Coronary artery (tissue), 2 donors: ENCODE measurements at regions not wholly inside any gene's neighbourhood (a gene's known extent, or its start where the extent isn't known, plus 50 kb on each side); places are given as distances from the start of the nearest gene placed in this dataset.

ENCODE experiments used
- DNase-seq: peaks from one replicate; pipeline ENCODE4 v3.0.0-alpha.2; 2017; ENCODE audit warnings: low spot score
- H3K27ac ChIP-seq, 2 donors: fragments of 200-600 bp; sonication (generic); one replicate each; pipeline ENCODE4 v1.5.1; 2016 to 2019
- H3K4me3 ChIP-seq: fragments of 200-600 bp; sonication (generic); 2 replicates; pipeline ENCODE4 v1.5.1; 2016; ENCODE audit warnings: mild to moderate bottlenecking, moderate library complexity
- TF ChIP-seq, protein P1 (sequence below): fragments of 200-600 bp; sonication (generic); IDR thresholded peaks from one replicate; pipeline ENCODE4 v1.5.1; 2019; ENCODE audit warnings: antibody characterized with exemption

DNA sequence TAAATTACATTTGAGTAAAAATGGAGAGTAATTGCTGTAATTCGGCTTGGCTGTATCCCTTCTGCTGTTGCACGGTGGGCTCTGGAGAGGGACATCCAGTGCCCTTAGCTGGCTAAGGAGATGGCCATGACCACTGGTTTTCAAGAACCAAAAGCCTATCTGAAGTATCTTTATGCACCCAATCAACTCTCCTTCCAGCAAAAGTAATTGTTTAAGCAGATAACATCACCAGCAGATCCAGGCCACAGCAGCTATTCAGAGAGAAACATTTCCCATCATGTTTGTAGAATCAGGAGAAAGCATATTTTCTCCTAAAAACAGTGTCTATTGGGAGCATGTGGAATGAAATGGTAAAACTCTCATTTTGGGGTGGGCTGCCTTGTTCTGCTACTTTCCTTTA is 514.5 kb upstream of the RGMA start:
- Histone ChIP-seq H3K27ac (no peak overlapping the region), H3K4me3 (no peak overlapping the region)
- DNase-seq: no peak
- TF ChIP-seq, protein P1, sequence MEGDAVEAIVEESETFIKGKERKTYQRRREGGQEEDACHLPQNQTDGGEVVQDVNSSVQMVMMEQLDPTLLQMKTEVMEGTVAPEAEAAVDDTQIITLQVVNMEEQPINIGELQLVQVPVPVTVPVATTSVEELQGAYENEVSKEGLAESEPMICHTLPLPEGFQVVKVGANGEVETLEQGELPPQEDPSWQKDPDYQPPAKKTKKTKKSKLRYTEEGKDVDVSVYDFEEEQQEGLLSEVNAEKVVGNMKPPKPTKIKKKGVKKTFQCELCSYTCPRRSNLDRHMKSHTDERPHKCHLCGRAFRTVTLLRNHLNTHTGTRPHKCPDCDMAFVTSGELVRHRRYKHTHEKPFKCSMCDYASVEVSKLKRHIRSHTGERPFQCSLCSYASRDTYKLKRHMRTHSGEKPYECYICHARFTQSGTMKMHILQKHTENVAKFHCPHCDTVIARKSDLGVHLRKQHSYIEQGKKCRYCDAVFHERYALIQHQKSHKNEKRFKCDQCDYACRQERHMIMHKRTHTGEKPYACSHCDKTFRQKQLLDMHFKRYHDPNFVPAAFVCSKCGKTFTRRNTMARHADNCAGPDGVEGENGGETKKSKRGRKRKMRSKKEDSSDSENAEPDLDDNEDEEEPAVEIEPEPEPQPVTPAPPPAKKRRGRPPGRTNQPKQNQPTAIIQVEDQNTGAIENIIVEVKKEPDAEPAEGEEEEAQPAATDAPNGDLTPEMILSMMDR: no peak

DNA sequence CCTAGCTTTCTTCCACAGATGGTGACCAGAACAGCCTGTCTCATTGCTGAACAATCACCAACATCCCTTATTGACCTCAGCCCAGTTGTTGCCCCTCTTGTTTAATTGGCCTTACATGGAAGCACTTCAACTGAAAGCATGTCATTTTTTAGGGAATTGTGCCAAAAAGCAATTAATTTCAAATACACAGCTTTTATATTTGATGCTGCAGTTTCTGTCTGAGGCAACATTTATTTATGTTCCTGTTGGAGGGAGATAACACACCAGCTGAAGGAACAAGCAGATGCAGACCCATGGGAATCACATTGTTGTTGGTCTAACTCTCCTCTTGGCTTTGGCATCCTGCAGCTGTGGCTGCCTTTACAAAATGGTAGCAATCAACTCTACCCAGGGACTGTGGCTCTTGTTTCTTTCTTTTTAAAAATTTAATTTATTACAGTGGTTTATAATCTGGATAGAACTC is 498.1 kb upstream of the RGMA start:
- no peak overlapping the region for H3K4me3 ChIP-seq
- DNase-seq: no peak
- TF ChIP-seq, protein P1: no peak
- no peak overlapping the region for H3K27ac ChIP-seq

DNA sequence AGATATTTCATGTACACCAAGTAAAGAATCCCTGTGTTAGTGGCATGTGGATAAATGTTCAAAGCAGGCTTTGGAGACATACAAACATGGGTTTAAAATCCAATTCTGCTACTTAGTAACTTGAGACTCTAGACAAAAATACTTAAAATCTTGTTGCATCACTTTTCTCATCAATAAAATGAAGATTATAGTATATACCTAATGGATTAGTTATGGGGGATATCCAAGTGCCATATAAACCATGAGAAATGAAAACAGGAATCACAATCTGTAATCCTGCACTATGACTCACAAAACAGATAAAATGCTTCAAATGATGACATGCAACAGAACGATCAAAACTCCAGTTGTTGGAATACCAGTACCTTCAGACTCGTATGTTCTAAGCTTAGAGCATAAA is 496.0 kb upstream of the RGMA start:
- TF ChIP-seq, protein P1: no peak
- Histone ChIP-seq H3K4me3 (no peak overlapping the region), H3K27ac (no peak overlapping the region)
- DNase-seq: no peak

DNA sequence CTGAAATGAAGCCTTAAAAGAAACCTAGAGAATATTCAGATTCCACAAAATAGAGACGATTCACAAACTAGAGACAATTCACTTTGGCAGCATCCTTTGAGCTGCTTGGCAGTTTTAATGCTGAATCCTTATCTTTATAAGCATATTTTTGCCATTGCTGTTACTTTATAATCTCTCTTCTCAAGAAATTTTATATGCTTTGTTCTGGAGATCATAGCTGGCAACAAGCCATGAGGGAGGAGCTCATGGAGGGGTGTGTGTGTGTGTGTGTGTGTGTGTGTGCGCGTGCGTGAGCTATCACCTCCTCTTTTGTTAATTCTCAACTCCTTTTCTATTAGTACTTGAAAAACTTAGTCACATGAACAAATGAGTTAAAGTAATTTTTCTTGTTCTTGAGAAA is 495.0 kb upstream of the RGMA start:
- DNase-seq: no peak
- TF ChIP-seq, protein P1: no peak

DNA sequence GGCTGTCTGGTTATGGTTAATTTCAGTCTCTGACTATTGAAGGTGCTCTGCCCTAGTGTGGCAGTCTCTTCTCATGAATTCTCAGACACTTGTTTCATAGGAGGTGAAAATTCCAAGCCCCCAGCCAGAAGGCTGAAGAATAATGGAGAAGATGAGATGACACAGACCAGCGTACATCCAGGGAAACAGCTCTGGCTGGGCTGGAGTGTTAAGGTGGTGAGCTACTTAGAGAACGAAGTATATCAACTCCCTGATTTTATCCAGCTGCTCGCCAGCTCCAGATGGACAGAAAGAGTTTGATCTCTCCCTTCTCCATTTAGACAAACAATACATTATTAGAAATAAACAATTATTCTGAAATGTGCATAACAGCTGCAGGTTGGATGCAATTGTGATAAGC is 494.5 kb upstream of the RGMA start:
- DNase-seq: no peak
- Histone ChIP-seq H3K4me3 (no peak overlapping the region), H3K27ac (no peak overlapping the region)
- TF ChIP-seq, protein P1: no peak

More for the DNA sequence above, 495.0 kb upstream of the RGMA start:
- Histone ChIP-seq H3K4me3 (no peak overlapping the region), H3K27ac (no peak overlapping the region)

DNA sequence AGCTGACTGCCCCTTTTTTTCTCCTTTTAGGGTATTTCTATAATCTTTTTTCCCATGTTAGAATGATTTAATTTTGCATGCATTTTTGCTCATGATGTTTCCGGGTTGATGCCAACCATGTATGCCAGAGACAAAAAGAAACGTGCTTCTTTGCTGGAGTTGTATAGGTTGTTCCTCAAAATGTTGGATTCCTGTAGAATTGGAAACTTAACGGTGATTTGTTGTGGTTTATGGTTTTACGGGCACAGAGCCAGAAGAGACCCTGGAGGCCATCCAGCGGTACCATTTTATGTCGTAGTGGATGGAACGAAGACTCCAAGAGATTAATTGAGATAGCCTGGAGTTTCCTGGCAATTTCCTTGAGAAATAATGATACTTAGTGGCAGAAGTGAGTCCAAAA is 481.5 kb upstream of the RGMA start:
- no peak overlapping the region for H3K4me3 ChIP-seq
- TF ChIP-seq, protein P1: no peak
- DNase-seq: no peak
- H3K27ac ChIP-seq: no peak overlapping the region

DNA sequence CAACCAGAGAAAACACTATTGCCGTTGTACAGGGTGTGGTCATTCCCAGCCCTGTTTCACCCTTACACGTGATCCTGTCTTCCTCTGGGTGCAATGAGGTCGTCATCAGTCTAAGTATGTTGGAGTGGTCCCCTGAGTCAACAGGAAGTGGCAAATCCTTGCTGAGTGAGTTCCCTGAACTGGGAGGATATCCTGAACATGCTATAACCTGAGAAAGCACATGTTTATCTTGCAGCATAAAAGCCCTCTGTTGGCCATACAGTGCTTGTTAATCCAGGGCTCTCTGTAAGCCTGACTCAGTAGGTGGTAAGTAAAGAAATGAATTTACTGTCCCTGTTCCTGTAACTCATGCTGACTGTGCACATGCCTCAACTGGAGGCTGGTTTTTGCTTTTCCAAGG is 477.8 kb upstream of the RGMA start:
- no peak for DNase-seq
- TF ChIP-seq, protein P1: no peak
- Histone ChIP-seq H3K27ac (no peak overlapping the region), H3K4me3 (no peak overlapping the region)
